ENCODE measurements at regions not wholly inside any gene's neighbourhood (a gene's known extent, or its start where the extent isn't known, plus 50 kb on each side); places are given as distances from the start of the nearest gene placed in this dataset.

GRCh38 chr17:79468183-79468944 is 142.5 kb downstream of the RBFOX3 start:
- TF ChIP-seq CTCF (conservative IDR thresholded peaks at IDR 0.05; ENCODE audit: low read length) = no peak
- TF ChIP-seq EZH2phosphoT487 (IDR thresholded peaks at IDR 0.05; ENCODE audit: borderline replicate concordance) = no peak
